ENCODE measurements at regions not wholly inside any gene's neighbourhood (a gene's known extent, or its start where the extent isn't known, plus 50 kb on each side); places are given as distances from the start of the nearest gene placed in this dataset.

- ChIA-PET POLR2A (no interaction called here), CTCF (no interaction called here)
- WGBS (ENCODE audit: insufficient coverage) = 100% methylated on average over 3 of the region's 4 CpGs
- no peak overlapping the region for H3K4me3 Mint-ChIP-seq
- no peaks in the 10 kb centered on the region for H3K4me1 Mint-ChIP-seq
- Histone ChIP-seq H3K9me3 (ENCODE audit: control extremely low read depth in 1 of 3, control insufficient read depth in 2 of 3, insufficient read depth in 1 of 3, low read length in 2 of 3) (no peaks in the 10 kb centered on the region), H3K27me3 (replicated peaks in 1 of 4; ENCODE audit: control extremely low read depth in 1 of 4, control insufficient read depth in 3 of 4, insufficient read depth in 4 of 4, low read length in 3 of 4) (no peaks in the 10 kb centered on the region), H2AFZ (ENCODE audit: insufficient read depth, low read depth, low read length, poor library complexity, severe bottlenecking) (no peak overlapping the region), H3K4me2 (replicated peaks; ENCODE audit: low read depth, low read length, poor library complexity, severe bottlenecking) (no peak overlapping the region), H3K79me2 (ENCODE audit: control insufficient read depth, insufficient read depth, low read length) (no peaks in the 10 kb centered on the region), H3K36me3 (replicated peaks in 1 of 2; ENCODE audit: control extremely low read depth in 1 of 2, control insufficient read depth in 1 of 2, extremely low read depth in 1 of 2, insufficient read depth in 2 of 2, low read length in 1 of 2) (no peaks in the 10 kb centered on the region), H4K20me1 (ENCODE audit: control insufficient read depth, insufficient read depth, low read length, poor library complexity, severe bottlenecking) (no peaks in the 10 kb centered on the region), H3K9ac (ENCODE audit: low read length) (no peak overlapping the region), H3K27ac (ENCODE audit: low read length in 2 of 2) (no peak overlapping the region), H3K4me1 (ENCODE audit: control insufficient read depth in 2 of 2, insufficient read depth in 2 of 2, low read length in 2 of 2) (no peaks in the 10 kb centered on the region), H3K4me3 (ENCODE audit: control extremely low read depth in 1 of 5, extremely low read depth in 1 of 5, insufficient read depth in 1 of 5, low read depth in 2 of 5, low read length in 4 of 5) (no peak overlapping the region)
- H3K9me3 Mint-ChIP-seq (ENCODE audit: insufficient read depth) = no peaks in the 10 kb centered on the region
- no peak for DNase-seq
- no peak overlapping the region for H3K27ac Mint-ChIP-seq
- peaks cover 9% of the 10 kb centered on the region for H3K27me3 Mint-ChIP-seq
- TF ChIP-seq CTCF (IDR thresholded peaks at IDR 0.05) (no peak), EZH2 (IDR thresholded peaks at IDR 0.05; ENCODE audit: borderline replicate concordance, insufficient read depth, low read depth, low read length, poor library complexity, severe bottlenecking) (no peak)
- intact Hi-C loops (cut with micrococcal nuclease) = no loop called here
- ATAC-seq (ENCODE audit: low read depth) = no peak
Measured at GRCh38 chr2:58660046-58660445, 418.9 kb upstream of the FANCL start.

- Histone ChIP-seq H2AFZ (ENCODE audit: insufficient read depth, low read depth, low read length, poor library complexity, severe bottlenecking) (no peak overlapping the region), H3K4me1 (ENCODE audit: control insufficient read depth in 2 of 2, insufficient read depth in 2 of 2, low read length in 2 of 2) (no peaks in the 10 kb centered on the region), H3K79me2 (ENCODE audit: control insufficient read depth, insufficient read depth, low read length) (no peaks in the 10 kb centered on the region), H3K4me3 (ENCODE audit: control extremely low read depth in 1 of 5, extremely low read depth in 1 of 5, insufficient read depth in 1 of 5, low read depth in 2 of 5, low read length in 4 of 5) (no peak overlapping the region), H3K9me3 (ENCODE audit: control extremely low read depth in 1 of 3, control insufficient read depth in 2 of 3, insufficient read depth in 1 of 3, low read length in 2 of 3) (no peaks in the 10 kb centered on the region), H3K27me3 (replicated peaks in 1 of 4; ENCODE audit: control extremely low read depth in 1 of 4, control insufficient read depth in 3 of 4, insufficient read depth in 4 of 4, low read length in 3 of 4) (no peaks in the 10 kb centered on the region), H3K4me2 (replicated peaks; ENCODE audit: low read depth, low read length, poor library complexity, severe bottlenecking) (no peak overlapping the region), H4K20me1 (ENCODE audit: control insufficient read depth, insufficient read depth, low read length, poor library complexity, severe bottlenecking) (no peaks in the 10 kb centered on the region), H3K9ac (ENCODE audit: low read length) (no peak overlapping the region), H3K36me3 (replicated peaks in 1 of 2; ENCODE audit: control extremely low read depth in 1 of 2, control insufficient read depth in 1 of 2, extremely low read depth in 1 of 2, insufficient read depth in 2 of 2, low read length in 1 of 2) (no peaks in the 10 kb centered on the region), H3K27ac (ENCODE audit: low read length in 2 of 2) (no peak overlapping the region)
- ChIA-PET CTCF (no interaction called here), POLR2A (no interaction called here)
- DNase-seq (no peak), ATAC-seq (ENCODE audit: low read depth) (no peak)
- Mint-ChIP-seq H3K4me1 (no peaks in the 10 kb centered on the region), H3K4me3 (no peak overlapping the region), H3K27me3 (peaks cover 17% of the 10 kb centered on the region), H3K27ac (no peak overlapping the region), H3K9me3 (ENCODE audit: insufficient read depth) (no peaks in the 10 kb centered on the region)
- intact Hi-C loops (cut with micrococcal nuclease) = no loop called here
- TF ChIP-seq CTCF (IDR thresholded peaks at IDR 0.05) (no peak), EZH2 (IDR thresholded peaks at IDR 0.05; ENCODE audit: borderline replicate concordance, insufficient read depth, low read depth, low read length, poor library complexity, severe bottlenecking) (no peak)
Measured at GRCh38 chr2:58655152-58655551, 414.0 kb upstream of the FANCL start.
